SK-N-SH treated with all-trans-retinoic acid at 6 μM for 48 hours (cell line): ENCODE measurements at regions not wholly inside any gene's neighbourhood (a gene's known extent, or its start where the extent isn't known, plus 50 kb on each side); places are given as distances from the start of the nearest gene placed in this dataset.

Experiments used
- ATAC-seq: fragments of 200-7000 bp; cut with Tn5 transposase; 3 replicates; pipeline ENCODE4 v1.9.1; 2020; ENCODE audit warnings: mild to moderate bottlenecking, moderate library complexity
- ARNTL ChIP-seq: fragments of 450-650 bp; formaldehyde crosslinking; IDR thresholded peaks from 2 replicates; pipeline ENCODE4 v1.5.0; 2020; ENCODE audit warnings: low read depth, mild to moderate bottlenecking, moderate library complexity, borderline replicate concordance
- BACH2 ChIP-seq: fragments of 250-450 bp; sonication (Bioruptor Pico); IDR thresholded peaks from 2 replicates; pipeline ENCODE4 v1.9.0; 2021; ENCODE audit warnings: mild to moderate bottlenecking, borderline replicate concordance
- CREB5 ChIP-seq: fragments of 250-450 bp; sonication (Bioruptor Pico); IDR thresholded peaks from 2 replicates; pipeline ENCODE4 v1.5.1; 2020; ENCODE audit warnings: low read depth, mild to moderate bottlenecking, moderate library complexity
- CSDC2 ChIP-seq: fragments of 250-450 bp; sonication (Bioruptor Pico); IDR thresholded peaks from 2 replicates; pipeline ENCODE4 v1.5.0; 2020; ENCODE audit warnings: mild to moderate bottlenecking, moderate library complexity
- ESRRG ChIP-seq: fragments of 250-450 bp; sonication (Bioruptor Pico); IDR thresholded peaks from 2 replicates; pipeline ENCODE4 v1.6.1; 2021; ENCODE audit warnings: mild to moderate bottlenecking
- GLIS3 ChIP-seq: fragments of 250-450 bp; sonication (Bioruptor Pico); IDR thresholded peaks from 2 replicates; pipeline ENCODE4 v1.5.0; 2020; ENCODE audit warnings: mild to moderate bottlenecking, moderate library complexity
- ISL1 ChIP-seq: fragments of 250-450 bp; sonication (Bioruptor Pico); IDR thresholded peaks from 2 replicates; pipeline ENCODE4 v2.1.2; 2022; ENCODE audit warnings: mild to moderate bottlenecking, moderate library complexity
- OSR1 ChIP-seq: fragments of 250-450 bp; sonication (Bioruptor Pico); IDR thresholded peaks from 2 replicates; pipeline ENCODE4 v1.8.0; 2022; ENCODE audit warnings: moderate library complexity, mild to moderate bottlenecking, inconsistent platforms
- PATZ1 ChIP-seq: fragments of 250-450 bp; sonication (Bioruptor Pico); IDR thresholded peaks from 2 replicates; pipeline ENCODE4 v1.8.0; 2020; ENCODE audit warnings: mild to moderate bottlenecking, moderate library complexity, borderline replicate concordance
- POU6F1 ChIP-seq: fragments of 250-450 bp; sonication (Bioruptor Pico); IDR thresholded peaks from 2 replicates; pipeline ENCODE4 v1.8.0; 2021; ENCODE audit warnings: low read depth, mild to moderate bottlenecking, moderate library complexity, borderline replicate concordance
- PPARA ChIP-seq: fragments of 250-450 bp; sonication (Bioruptor Pico); IDR thresholded peaks from 2 replicates; pipeline ENCODE4 v1.5.0; 2020; ENCODE audit warnings: mild to moderate bottlenecking, borderline replicate concordance
- RARB ChIP-seq: fragments of 250-450 bp; sonication (Bioruptor Pico); IDR thresholded peaks from 2 replicates; pipeline ENCODE4 v1.8.0; 2021; ENCODE audit warnings: mild to moderate bottlenecking, moderate library complexity
- SNAI2 ChIP-seq: fragments of 250-450 bp; sonication (Bioruptor Pico); IDR thresholded peaks from 2 replicates; pipeline ENCODE4 v1.5.0; 2020; ENCODE audit warnings: mild to moderate bottlenecking, moderate library complexity
- TCF4 ChIP-seq: fragments of 250-450 bp; sonication (Bioruptor Pico); IDR thresholded peaks from 2 replicates; pipeline ENCODE4 v1.8.0; 2021; ENCODE audit warnings: mild to moderate bottlenecking, moderate library complexity, borderline replicate concordance
- ZC3H10 ChIP-seq: fragments of 250-450 bp; sonication (Bioruptor Pico); IDR thresholded peaks from 2 replicates; pipeline ENCODE4 v1.5.1; 2021; ENCODE audit warnings: mild to moderate bottlenecking, moderate library complexity
- ZFP3 ChIP-seq: fragments of 250-450 bp; sonication (Bioruptor Pico); IDR thresholded peaks from 2 replicates; pipeline ENCODE4 v1.5.0; 2020; ENCODE audit warnings: mild to moderate bottlenecking, moderate library complexity
- ZFP30 ChIP-seq: fragments of 450-650 bp; formaldehyde crosslinking; IDR thresholded peaks from 2 replicates; pipeline ENCODE4 v1.5.0; 2022; ENCODE audit warnings: mild to moderate bottlenecking, moderate library complexity
- ZNF565 ChIP-seq: fragments of 450-650 bp; formaldehyde crosslinking; conservative IDR thresholded peaks from 2 replicates; pipeline ENCODE4 v1.5.0; 2020; ENCODE audit warnings: low read depth, mild to moderate bottlenecking, moderate library complexity
- ZNF70 ChIP-seq: fragments of 450-650 bp; formaldehyde crosslinking; IDR thresholded peaks from 2 replicates; pipeline ENCODE4 v1.5.0; 2020; ENCODE audit warnings: mild to moderate bottlenecking, moderate library complexity
- TF ChIP-seq, protein P1 (sequence below): fragments of 250-450 bp; sonication (Bioruptor Pico); IDR thresholded peaks from 2 replicates; pipeline ENCODE4 v1.5.0; 2020; ENCODE audit warnings: mild to moderate bottlenecking, moderate library complexity
- TF ChIP-seq, protein P2 (sequence below): fragments of 250-450 bp; sonication (Bioruptor Pico); IDR thresholded peaks from 2 replicates; pipeline ENCODE4 v1.5.1; 2021; ENCODE audit warnings: mild to moderate bottlenecking, moderate library complexity

DNA sequence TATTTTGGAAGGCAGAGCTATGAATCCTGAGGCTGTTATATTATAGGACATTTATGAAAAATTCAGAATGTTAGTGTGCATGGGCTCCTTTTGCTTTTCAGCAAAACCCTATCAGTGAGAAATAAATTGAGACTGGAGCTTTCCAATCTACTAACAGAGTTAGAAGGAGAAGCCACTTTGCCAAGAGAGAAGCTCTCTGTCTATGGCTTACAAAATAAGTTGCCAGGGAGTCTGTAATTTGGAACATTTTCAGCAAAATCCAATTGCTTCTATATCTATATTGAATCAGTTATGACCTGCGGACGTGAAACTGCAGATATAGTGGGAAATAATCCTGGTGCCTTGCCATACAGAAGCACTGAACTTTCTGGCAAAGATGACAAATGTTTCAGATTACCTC lies 279.3 kb downstream of the CDH19 start:
- ATAC-seq, result no peak
- TF ChIP-seq ARNTL (no peak), ISL1 (CRISPR knock-in tag) (no peak), ZC3H10 (no peak), ZFP3 (CRISPR knock-in tag) (no peak), ESRRG (CRISPR knock-in tag) (no peak), PATZ1 (CRISPR knock-in tag) (no peak), OSR1 (no peak), SNAI2 (CRISPR knock-in tag) (no peak), CSDC2 (CRISPR knock-in tag) (no peak), ZNF70 (CRISPR knock-in tag) (no peak)
- TF ChIP-seq, protein P1, sequence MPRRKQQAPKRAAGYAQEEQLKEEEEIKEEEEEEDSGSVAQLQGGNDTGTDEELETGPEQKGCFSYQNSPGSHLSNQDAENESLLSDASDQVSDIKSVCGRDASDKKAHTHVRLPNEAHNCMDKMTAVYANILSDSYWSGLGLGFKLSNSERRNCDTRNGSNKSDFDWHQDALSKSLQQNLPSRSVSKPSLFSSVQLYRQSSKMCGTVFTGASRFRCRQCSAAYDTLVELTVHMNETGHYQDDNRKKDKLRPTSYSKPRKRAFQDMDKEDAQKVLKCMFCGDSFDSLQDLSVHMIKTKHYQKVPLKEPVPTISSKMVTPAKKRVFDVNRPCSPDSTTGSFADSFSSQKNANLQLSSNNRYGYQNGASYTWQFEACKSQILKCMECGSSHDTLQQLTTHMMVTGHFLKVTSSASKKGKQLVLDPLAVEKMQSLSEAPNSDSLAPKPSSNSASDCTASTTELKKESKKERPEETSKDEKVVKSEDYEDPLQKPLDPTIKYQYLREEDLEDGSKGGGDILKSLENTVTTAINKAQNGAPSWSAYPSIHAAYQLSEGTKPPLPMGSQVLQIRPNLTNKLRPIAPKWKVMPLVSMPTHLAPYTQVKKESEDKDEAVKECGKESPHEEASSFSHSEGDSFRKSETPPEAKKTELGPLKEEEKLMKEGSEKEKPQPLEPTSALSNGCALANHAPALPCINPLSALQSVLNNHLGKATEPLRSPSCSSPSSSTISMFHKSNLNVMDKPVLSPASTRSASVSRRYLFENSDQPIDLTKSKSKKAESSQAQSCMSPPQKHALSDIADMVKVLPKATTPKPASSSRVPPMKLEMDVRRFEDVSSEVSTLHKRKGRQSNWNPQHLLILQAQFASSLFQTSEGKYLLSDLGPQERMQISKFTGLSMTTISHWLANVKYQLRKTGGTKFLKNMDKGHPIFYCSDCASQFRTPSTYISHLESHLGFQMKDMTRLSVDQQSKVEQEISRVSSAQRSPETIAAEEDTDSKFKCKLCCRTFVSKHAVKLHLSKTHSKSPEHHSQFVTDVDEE (CRISPR knock-in tag), result no peak

DNA sequence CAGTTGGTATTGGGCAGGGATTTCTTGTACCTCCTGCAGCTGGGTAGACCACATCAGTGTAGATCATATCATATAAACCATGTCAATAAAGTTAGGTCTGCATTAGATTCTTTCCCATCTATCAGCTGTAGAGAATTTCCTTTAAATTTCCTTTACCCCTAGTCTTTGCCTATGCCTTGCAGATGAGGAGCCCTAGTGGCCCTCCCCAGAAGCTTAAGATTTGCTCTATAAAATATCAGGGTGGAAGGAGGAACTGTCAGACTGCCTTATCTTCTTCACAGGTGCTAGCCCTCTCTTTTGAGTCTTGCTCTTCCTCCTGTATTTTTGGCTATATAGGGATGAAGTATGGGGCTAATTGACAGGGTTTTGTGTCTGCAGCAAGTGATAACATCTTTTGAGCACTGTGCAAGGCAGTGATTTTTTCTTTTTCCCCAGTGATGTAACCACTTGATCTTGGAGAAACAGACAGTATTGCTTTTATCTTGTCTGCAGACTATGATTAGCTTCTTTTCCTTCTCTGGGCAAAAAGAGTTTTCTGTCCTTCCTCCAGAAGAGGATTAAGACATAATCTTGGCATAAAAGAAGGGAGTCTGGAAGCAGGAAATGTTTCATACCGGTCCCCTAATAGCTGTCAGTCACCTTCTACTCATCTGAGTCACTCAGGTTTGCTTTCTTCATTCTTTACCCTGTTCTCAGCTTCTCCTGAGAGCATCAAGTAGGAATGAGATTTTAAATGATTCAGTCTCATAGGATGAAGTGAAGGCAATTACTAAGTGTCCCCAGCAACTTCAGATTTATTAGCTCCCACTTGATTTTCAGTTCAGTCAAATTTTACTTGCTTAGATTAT lies 286.4 kb downstream of the CDH19 start:
- TF ChIP-seq ISL1 (CRISPR knock-in tag) (0 out of 2 replicates have a peak, but pooled peaks have one; percentile 13), ZC3H10 (no peak)
- ATAC-seq, result no peak

DNA sequence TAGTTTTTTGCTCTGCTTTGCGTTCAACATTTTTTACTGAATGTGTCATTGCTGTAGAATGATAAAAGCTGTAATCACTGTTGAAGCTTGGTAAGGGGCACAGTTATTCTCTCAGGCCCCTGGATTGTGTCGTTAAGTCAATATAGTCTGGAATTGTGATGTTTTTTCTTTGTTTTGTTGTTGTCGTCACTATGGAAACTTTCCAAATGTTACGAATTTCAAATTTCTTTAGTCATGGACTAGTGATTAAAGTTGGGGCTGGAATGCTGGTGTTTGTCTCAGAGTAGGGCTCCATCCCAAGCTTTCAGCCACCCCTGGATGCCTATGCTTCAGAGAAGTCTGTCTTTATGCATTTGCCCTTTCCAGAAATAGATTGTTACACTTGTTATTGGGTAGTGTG lies 287.2 kb downstream of the CDH19 start:
- TF ChIP-seq PPARA (CRISPR knock-in tag), result no peak
- TF ChIP-seq POU6F1 (CRISPR knock-in tag), result no peak
- TF ChIP-seq, protein P2, sequence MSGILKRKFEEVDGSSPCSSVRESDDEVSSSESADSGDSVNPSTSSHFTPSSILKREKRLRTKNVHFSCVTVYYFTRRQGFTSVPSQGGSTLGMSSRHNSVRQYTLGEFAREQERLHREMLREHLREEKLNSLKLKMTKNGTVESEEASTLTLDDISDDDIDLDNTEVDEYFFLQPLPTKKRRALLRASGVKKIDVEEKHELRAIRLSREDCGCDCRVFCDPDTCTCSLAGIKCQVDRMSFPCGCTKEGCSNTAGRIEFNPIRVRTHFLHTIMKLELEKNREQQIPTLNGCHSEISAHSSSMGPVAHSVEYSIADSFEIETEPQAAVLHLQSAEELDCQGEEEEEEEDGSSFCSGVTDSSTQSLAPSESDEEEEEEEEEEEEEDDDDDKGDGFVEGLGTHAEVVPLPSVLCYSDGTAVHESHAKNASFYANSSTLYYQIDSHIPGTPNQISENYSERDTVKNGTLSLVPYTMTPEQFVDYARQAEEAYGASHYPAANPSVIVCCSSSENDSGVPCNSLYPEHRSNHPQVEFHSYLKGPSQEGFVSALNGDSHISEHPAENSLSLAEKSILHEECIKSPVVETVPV (CRISPR knock-in tag), result no peak
- no peak for TF ChIP-seq SNAI2 (CRISPR knock-in tag)
- no peak for ATAC-seq

DNA sequence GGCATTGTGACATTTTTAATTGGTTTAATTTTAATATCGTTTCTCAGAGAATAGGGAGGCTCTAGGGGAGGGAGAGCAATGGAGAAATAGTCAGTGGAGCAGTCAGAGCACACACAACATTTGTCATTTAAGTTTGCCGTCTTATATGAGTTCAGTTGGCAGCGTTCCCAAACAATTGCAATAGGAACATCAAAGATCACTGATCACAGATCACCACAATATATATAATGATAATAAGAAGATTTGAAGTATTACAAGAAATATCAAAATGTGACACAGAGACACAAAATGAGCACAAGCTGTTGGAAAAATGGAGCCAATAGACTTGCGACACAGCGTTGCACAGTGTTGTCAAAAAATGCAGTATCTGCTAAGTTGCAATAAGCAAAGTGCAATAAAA lies 303.7 kb downstream of the CDH19 start:
- no peak for ATAC-seq
- no peak for TF ChIP-seq ZNF565 (CRISPR knock-in tag)
- no peak for TF ChIP-seq PATZ1 (CRISPR knock-in tag)
- TF ChIP-seq SNAI2 (CRISPR knock-in tag), result no peak
- no peak for TF ChIP-seq BACH2
- no peak for TF ChIP-seq OSR1
- no peak for TF ChIP-seq ISL1 (CRISPR knock-in tag)
- no peak for TF ChIP-seq ZFP30 (CRISPR knock-in tag)
- no peak for TF ChIP-seq TCF4 (CRISPR knock-in tag)
- no peak for TF ChIP-seq ZFP3 (CRISPR knock-in tag)
- no peak for TF ChIP-seq CREB5 (CRISPR knock-in tag)
- TF ChIP-seq, protein P1 (CRISPR knock-in tag), result no peak
- TF ChIP-seq ARNTL, result no peak
- no peak for TF ChIP-seq GLIS3 (CRISPR knock-in tag)
- no peak for TF ChIP-seq ESRRG (CRISPR knock-in tag)
- no peak for TF ChIP-seq ZC3H10
- TF ChIP-seq ZNF70 (CRISPR knock-in tag), result no peak
- TF ChIP-seq RARB (CRISPR knock-in tag), result no peak
- TF ChIP-seq CSDC2 (CRISPR knock-in tag), result no peak
